Neural progenitor cell (in vitro differentiated cells): ENCODE measurements at regions not wholly inside any gene's neighbourhood (a gene's known extent, or its start where the extent isn't known, plus 50 kb on each side); places are given as distances from the start of the nearest gene placed in this dataset.
A peak's percentile ranks its signal among the peaks of the same experiment; 100 is the strongest.

Experiments
- DNase-seq: peaks from one replicate; pipeline ENCODE4 v3.0.0-alpha.2; 2016; ENCODE audit warnings: low spot score
- H2AFZ ChIP-seq: fragments of 200-600 bp; sonication (generic); replicated peaks from 2 replicates; pipeline ENCODE4 v1.6.1; 2016; ENCODE audit warnings: antibody characterized with exemption
- H3F3A ChIP-seq: fragments of 200-600 bp; sonication (generic); 2 replicates; pipeline ENCODE4 v1.6.1; 2016; ENCODE audit warnings: antibody characterized with exemption, low read depth
- H3K27ac ChIP-seq: fragments of 200-600 bp; sonication (generic); 2 replicates; pipeline ENCODE4 v1.5.1; 2016; ENCODE audit warnings: mild to moderate bottlenecking
- H3K27me3 ChIP-seq: fragments of 200-600 bp; sonication (generic); 2 replicates; pipeline ENCODE4 v1.6.1; 2016; ENCODE audit warnings: mild to moderate bottlenecking, moderate library complexity
- H3K36me3 ChIP-seq: fragments of 200-600 bp; sonication (generic); 2 replicates; pipeline ENCODE4 v1.5.1; 2016
- H3K4me1 ChIP-seq: fragments of 200-600 bp; sonication (generic); 2 replicates; pipeline ENCODE4 v1.6.1; 2016; ENCODE audit warnings: mixed run types
- H3K4me2 ChIP-seq: fragments of 200-600 bp; sonication (generic); 2 replicates; pipeline ENCODE4 v1.6.1; 2016
- H3K4me3 ChIP-seq: fragments of 200-600 bp; sonication (generic); 2 replicates; pipeline ENCODE4 v1.5.1; 2016
- H3K79me2 ChIP-seq: fragments of 200-600 bp; sonication (generic); 2 replicates; pipeline ENCODE4 v1.6.1; 2016; ENCODE audit warnings: low read depth
- H3K9ac ChIP-seq: fragments of 200-600 bp; sonication (generic); 2 replicates; pipeline ENCODE4 v1.6.1; 2016
- H3K9me3 ChIP-seq: fragments of 200-600 bp; sonication (generic); 2 replicates; pipeline ENCODE4 v1.5.1; 2016; ENCODE audit warnings: low read depth
- H4K20me1 ChIP-seq: fragments of 200-600 bp; sonication (generic); 2 replicates; pipeline ENCODE4 v1.6.1; 2016; ENCODE audit warnings: low read depth
- H3K27ac Mint-ChIP-seq: 3 replicates; pipeline ENCODE4 v1.8.0; 2021; ENCODE audit warnings: mixed read lengths
- H3K27me3 Mint-ChIP-seq: 2 replicates; pipeline ENCODE4 v1.8.0; 2022; ENCODE audit warnings: low read depth, mild to moderate bottlenecking, inconsistent platforms, moderate library complexity, mixed read lengths; ENCODE audit not compliant: insufficient read depth
- H3K36me3 Mint-ChIP-seq: 3 replicates; pipeline ENCODE4 v1.8.0; 2021; ENCODE audit warnings: mixed read lengths
- H3K4me1 Mint-ChIP-seq: 3 replicates; pipeline ENCODE4 v1.8.0; 2021; ENCODE audit warnings: mixed read lengths
- H3K4me3 Mint-ChIP-seq: 3 replicates; pipeline ENCODE4 v1.8.0; 2021; ENCODE audit warnings: mild to moderate bottlenecking, moderate library complexity, mixed read lengths
- H3K9me3 Mint-ChIP-seq: 3 replicates; pipeline ENCODE4 v1.8.0; 2020; ENCODE audit warnings: mixed read lengths
- EZH2 ChIP-seq: fragments of 200-600 bp; sonication (generic); IDR thresholded peaks from 2 replicates; pipeline ENCODE4 v1.6.1; 2017; ENCODE audit warnings: antibody characterized with exemption, mild to moderate bottlenecking, moderate library complexity
- EZH2phosphoT487 ChIP-seq: fragments of 200-600 bp; sonication (generic); IDR thresholded peaks from 2 replicates; pipeline ENCODE4 v1.6.1; 2017; ENCODE audit warnings: antibody characterized with exemption
- TF ChIP-seq, protein P1 (sequence below): fragments of 200-600 bp; sonication (generic); IDR thresholded peaks from 2 replicates; pipeline ENCODE4 v1.5.1; 2017; ENCODE audit warnings: antibody characterized with exemption, mild to moderate bottlenecking

DNA sequence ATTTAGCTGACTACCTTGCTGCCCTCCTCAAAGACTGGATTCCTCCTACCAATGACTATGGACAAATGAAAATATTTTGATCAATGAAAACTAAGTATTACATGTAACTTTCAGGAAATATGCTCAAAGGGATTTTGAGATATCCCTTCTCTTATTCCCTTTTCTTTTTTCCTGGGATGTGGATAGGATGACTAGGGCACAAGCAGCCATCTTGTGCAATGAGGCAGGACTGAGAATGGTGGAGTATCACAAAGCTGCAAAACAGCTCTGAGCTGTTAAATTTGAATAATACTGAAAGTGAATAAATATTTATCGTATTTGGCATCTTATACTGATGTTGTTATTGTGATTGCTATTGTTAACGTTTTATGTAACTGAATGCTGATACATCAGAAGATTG is 333.1 kb upstream of the NUDT12 start:
- Histone ChIP-seq H3K9ac (no peak overlapping the region), H3K36me3 (no peaks in the 10 kb centered on the region), H3K27ac (no peak overlapping the region), H3K4me1 (peaks cover 7% of the 10 kb centered on the region), H4K20me1 (no peaks in the 10 kb centered on the region), H3K79me2 (no peaks in the 10 kb centered on the region), H2AFZ (no peak overlapping the region), H3K4me2 (no peak overlapping the region), H3F3A (no peaks in the 10 kb centered on the region), H3K4me3 (no peak overlapping the region), H3K9me3 (no peaks in the 10 kb centered on the region), H3K27me3 (no peaks in the 10 kb centered on the region)
- no peaks in the 10 kb centered on the region for H3K36me3 Mint-ChIP-seq
- TF ChIP-seq EZH2, result no peak
- TF ChIP-seq, protein P1, sequence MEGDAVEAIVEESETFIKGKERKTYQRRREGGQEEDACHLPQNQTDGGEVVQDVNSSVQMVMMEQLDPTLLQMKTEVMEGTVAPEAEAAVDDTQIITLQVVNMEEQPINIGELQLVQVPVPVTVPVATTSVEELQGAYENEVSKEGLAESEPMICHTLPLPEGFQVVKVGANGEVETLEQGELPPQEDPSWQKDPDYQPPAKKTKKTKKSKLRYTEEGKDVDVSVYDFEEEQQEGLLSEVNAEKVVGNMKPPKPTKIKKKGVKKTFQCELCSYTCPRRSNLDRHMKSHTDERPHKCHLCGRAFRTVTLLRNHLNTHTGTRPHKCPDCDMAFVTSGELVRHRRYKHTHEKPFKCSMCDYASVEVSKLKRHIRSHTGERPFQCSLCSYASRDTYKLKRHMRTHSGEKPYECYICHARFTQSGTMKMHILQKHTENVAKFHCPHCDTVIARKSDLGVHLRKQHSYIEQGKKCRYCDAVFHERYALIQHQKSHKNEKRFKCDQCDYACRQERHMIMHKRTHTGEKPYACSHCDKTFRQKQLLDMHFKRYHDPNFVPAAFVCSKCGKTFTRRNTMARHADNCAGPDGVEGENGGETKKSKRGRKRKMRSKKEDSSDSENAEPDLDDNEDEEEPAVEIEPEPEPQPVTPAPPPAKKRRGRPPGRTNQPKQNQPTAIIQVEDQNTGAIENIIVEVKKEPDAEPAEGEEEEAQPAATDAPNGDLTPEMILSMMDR, result no peak
- no peak for TF ChIP-seq EZH2phosphoT487
- peaks cover 9% of the 10 kb centered on the region for H3K4me1 Mint-ChIP-seq
- H3K9me3 Mint-ChIP-seq, result peaks cover 6% of the 10 kb centered on the region
- no peaks in the 10 kb centered on the region for H3K27me3 Mint-ChIP-seq
- no peak for DNase-seq
- no peak overlapping the region for H3K27ac Mint-ChIP-seq
- no peak overlapping the region for H3K4me3 Mint-ChIP-seq

DNA sequence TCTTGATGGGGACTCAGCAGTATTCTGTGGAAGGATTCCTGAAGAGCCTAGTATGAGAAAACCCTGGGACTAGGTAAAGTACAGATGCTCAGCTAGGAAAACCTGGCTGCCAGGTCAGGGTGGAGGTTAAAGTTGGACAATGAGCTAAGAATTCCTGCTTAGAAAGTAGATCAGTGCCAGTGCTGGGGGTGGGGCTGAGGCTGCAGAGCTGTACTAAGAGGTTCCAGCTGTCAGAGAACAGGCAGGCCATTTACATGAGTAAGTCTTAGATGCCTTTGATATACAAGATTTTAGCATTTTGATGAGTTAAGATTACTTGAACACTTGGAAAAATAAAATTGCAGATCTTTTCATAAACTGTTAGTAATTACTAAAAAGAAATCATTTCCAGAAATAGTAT is 332.3 kb upstream of the NUDT12 start:
- H3K36me3 ChIP-seq, result no peaks in the 10 kb centered on the region

DNA sequence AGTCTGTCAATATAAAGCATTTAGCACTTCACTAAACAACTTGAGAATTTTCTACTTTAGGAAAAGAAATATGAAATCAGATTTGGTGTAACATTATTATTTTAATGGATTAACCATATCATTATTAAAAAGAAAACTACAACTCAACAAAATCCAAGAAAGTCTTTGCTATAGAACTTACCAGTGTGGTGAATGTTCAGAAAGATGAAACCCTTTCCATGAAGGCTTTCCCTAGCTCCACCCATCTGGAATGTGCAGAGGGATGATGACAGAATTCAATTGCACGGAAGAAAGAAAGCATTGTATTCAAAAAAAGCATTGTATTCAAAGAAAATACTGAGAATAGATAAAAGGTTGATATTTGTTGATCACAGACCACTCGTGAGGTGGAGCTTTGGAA is 328.6 kb upstream of the NUDT12 start:
- H3K4me3 ChIP-seq, result no peak overlapping the region
- Mint-ChIP-seq H3K36me3 (no peaks in the 10 kb centered on the region), H3K4me1 (peaks cover 9% of the 10 kb centered on the region), H3K9me3 (peaks cover 2% of the 10 kb centered on the region), H3K27ac (no peak overlapping the region), H3K27me3 (no peaks in the 10 kb centered on the region), H3K4me3 (no peak overlapping the region)
- H3K9ac ChIP-seq, result no peak overlapping the region
- H3K36me3 ChIP-seq, result no peaks in the 10 kb centered on the region
- H4K20me1 ChIP-seq, result no peaks in the 10 kb centered on the region
- peaks cover 7% of the 10 kb centered on the region for H3K4me1 ChIP-seq
- no peak overlapping the region for H3K27ac ChIP-seq
- H3F3A ChIP-seq, result no peaks in the 10 kb centered on the region
- H2AFZ ChIP-seq, result no peak overlapping the region
- TF ChIP-seq EZH2 (no peak), EZH2phosphoT487 (no peak)
- TF ChIP-seq, protein P1, result no peak
- H3K9me3 ChIP-seq, result no peaks in the 10 kb centered on the region
- no peaks in the 10 kb centered on the region for H3K79me2 ChIP-seq
- H3K27me3 ChIP-seq, result no peaks in the 10 kb centered on the region
- DNase-seq, result no peak
- H3K4me2 ChIP-seq, result no peak overlapping the region

More for the DNA sequence above, 332.3 kb upstream of the NUDT12 start:
- no peaks in the 10 kb centered on the region for H3K9me3 ChIP-seq
- H3F3A ChIP-seq, result no peaks in the 10 kb centered on the region
- H3K9me3 Mint-ChIP-seq, result peaks cover 5% of the 10 kb centered on the region
- no peaks in the 10 kb centered on the region for H3K36me3 Mint-ChIP-seq
- no peak overlapping the region for H3K4me3 ChIP-seq
- peaks cover 7% of the 10 kb centered on the region for H3K4me1 ChIP-seq
- TF ChIP-seq EZH2 (no peak), EZH2phosphoT487 (no peak)
- TF ChIP-seq, protein P1, result no peak
- H3K79me2 ChIP-seq, result no peaks in the 10 kb centered on the region
- no peaks in the 10 kb centered on the region for H3K27me3 ChIP-seq
- H3K9ac ChIP-seq, result no peak overlapping the region
- peak; percentile 63 for DNase-seq
- H3K27ac Mint-ChIP-seq, result peak overlapping the region; percentile 71
- H3K4me1 Mint-ChIP-seq, result peaks cover 9% of the 10 kb centered on the region
- H2AFZ ChIP-seq, result no peak overlapping the region
- peak overlapping the region; percentile 2 for H3K4me2 ChIP-seq
- H3K27me3 Mint-ChIP-seq, result no peaks in the 10 kb centered on the region
- H4K20me1 ChIP-seq, result no peaks in the 10 kb centered on the region
- no peak overlapping the region for H3K27ac ChIP-seq
- no peak overlapping the region for H3K4me3 Mint-ChIP-seq
